Right lobe of liver (tissue), 4 donors: ENCODE measurements at regions not wholly inside any gene's neighbourhood (a gene's known extent, or its start where the extent isn't known, plus 50 kb on each side); places are given as distances from the start of the nearest gene placed in this dataset.

Source experiments
- CTCF ChIP-seq, 4 donors: fragments of 200-600 bp in 3 of 4; fragments of 450-650 bp in 1 of 4; IDR thresholded peaks; one replicate each; pipeline versions ENCODE4 v1.5.1 to v1.8.0; 2016 to 2022; ENCODE audit warnings: antibody characterized with exemption in 4 of 4, mild to moderate bottlenecking in 2 of 4
- POLR2A ChIP-seq: fragments of 450-650 bp; IDR thresholded peaks from one replicate; pipeline ENCODE4 v1.6.1; 2017; ENCODE audit warnings: antibody characterized with exemption, mild to moderate bottlenecking
- donor health status: DM: no; HTN: no; CAD: no.
- donor health status: DM: no; HTN: no; CAD: no.
- donor health status: DM: no; HTN: yes; CAD: no.

GRCh38 chr4:66187175-66187720 lies 517.0 kb upstream of the EPHA5 start:
- TF ChIP-seq POLR2A (no peak), CTCF (IDR thresholded peaks at IDR 0.05) (no peak)
